CD4-positive, alpha-beta T cell treated with Interleukin-17A for 1 hour (primary cell): ENCODE measurements at regions not wholly inside any gene's neighbourhood (a gene's known extent, or its start where the extent isn't known, plus 50 kb on each side); places are given as distances from the start of the nearest gene placed in this dataset.
"Not testable (repeated sequence)": the region's sequence is repeated elsewhere in the genome, so short reads cannot be mapped to it uniquely, and the experiment has no call there.

Experiments used
- DNase-seq: peaks from one replicate; pipeline ENCODE4 v3.0.0-alpha.2; 2020

DNA sequence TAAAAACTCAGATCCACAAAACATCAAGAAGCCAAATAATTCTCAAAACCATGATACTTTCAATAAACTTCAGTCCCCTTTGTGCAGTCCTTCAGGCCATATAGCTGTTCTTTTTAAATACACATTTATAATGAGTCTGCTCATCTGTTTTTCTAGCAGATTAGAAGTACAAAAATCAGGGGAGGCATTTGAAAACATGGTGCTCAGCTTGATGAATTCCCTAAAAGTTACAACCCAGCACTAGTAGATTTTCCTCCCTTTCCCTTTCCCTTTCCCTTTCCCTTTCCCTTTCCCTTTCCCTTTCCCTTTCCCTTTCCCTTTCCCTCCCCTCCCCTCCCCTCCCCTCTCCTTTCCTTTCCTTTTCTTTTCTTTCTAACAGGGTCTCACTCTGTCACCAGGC is 884.6 kb upstream of the AMELY start:
- no peak for DNase-seq

GRCh38 chrY:7794441-7794840 is 882.9 kb upstream of the AMELY start:
- DNase-seq = no peak

- DNase-seq = no peak
Measured at GRCh38 chrY:7793989-7794388, 882.4 kb upstream of the AMELY start.

- DNase-seq = no peak
Measured at GRCh38 chrY:7792431-7792830, 880.9 kb upstream of the AMELY start.

DNA sequence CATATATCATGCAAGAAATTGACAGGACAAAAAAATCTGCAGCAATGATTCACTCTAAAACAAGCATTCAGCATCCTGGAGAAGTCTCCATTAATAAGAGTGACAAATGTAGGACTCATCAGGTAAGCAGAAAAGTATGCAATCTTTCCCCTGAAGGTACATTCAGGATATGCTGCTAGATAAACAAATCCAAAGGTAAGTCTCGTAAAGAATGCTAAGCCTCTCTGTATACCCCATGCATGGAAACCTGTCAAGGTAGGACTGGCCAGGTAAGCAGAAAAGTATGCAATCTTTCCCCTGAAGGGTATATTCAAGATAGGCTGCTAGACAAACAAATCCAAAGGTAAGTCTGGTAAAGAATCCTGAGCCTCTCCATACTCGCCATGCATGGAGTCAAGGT is 869.9 kb upstream of the AMELY start:
- DNase-seq = no peak

- DNase-seq = not testable (repeated sequence)
Measured at GRCh38 chrY:7775436-7775835, 863.9 kb upstream of the AMELY start.

DNA sequence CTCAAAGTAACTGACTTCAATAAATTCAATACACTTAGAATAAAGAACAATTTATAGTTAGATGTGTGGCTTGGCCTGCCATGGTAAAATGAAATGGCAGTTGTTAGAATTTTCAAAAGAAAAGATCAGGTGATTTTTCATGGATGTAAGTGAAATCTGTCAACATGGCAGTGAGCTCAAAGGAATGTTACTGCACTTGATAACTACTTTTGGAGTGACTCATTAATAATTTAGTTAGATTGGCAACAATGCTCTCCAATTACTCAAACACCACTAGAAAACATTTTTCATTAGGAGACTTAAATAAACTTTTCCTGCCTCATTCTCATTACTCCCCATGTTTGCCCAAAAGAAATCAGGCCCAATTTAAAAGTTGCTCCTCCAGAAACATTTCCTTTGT is 860.2 kb upstream of the AMELY start:
- no peak for DNase-seq

DNA sequence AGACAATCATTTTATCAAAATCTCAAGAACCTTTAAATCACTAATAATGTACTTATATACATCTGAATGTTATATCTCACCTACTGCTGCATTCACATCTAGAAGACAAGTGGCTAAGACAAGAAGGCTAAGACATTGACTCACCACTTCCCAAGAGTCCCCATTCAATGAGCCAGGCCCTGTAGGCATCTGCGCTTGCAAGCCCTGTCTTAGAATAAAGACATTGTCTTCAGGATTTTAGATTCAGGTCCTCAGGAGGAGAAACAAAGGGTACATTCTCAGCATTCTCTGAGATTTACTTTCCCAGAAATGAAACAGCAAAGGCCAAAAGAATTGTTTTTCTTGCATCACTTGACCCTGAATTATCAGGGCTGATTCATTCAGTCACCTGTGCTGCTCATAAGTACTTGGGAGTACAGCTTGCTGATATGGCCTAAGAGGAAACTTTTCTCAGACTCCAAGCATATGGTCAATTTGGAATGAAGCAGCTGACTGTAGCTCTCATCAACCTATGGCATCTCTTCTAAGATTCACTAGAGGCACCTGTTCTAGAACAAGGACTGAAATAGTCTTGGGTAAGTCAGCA is 858.3 kb upstream of the AMELY start:
- DNase-seq = no peak

GRCh38 chrY:7768901-7769300 is 857.3 kb upstream of the AMELY start:
- DNase-seq = no peak

DNA sequence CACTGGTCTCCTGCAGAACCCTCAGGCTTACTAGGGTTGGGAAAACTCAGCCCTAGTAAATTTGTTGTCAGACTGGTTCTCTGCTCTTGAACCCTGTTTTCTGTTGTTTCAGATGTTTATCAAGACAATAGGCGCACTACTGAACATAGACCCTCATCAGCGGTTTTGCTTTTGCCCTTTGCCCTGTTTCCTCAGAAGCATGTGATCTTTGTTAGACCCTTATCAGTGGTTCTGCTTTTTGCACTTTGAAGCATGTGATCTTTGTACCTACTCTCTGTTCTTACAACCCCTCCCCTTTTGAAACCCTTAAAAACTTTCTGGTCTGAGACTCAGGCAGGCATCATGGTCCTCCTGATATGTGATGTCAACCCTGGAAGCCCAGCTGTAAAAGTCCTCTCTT is 842.2 kb upstream of the AMELY start:
- DNase-seq = no peak

GRCh38 chrY:7746781-7747180 is 835.2 kb upstream of the AMELY start:
- DNase-seq = no peak

DNA sequence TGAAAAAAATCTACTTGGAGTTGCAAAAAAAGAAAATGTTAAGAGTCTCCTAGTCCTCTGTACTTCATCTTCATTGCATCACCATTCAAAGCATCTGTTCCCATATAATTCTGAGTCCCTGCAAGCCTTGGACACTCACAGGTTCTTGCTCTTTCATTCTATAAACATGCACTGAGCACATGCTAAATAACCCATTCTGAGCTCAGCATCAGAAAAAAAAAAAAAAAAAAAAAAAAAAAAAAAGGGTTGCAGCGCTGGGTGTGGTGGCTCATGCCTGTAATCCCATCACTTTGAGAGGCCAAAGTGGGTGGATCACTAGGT is 834.0 kb upstream of the AMELY start:
- DNase-seq = no peak

GRCh38 chrY:7744691-7745580 is 833.4 kb upstream of the AMELY start:
- no peak for DNase-seq

DNA sequence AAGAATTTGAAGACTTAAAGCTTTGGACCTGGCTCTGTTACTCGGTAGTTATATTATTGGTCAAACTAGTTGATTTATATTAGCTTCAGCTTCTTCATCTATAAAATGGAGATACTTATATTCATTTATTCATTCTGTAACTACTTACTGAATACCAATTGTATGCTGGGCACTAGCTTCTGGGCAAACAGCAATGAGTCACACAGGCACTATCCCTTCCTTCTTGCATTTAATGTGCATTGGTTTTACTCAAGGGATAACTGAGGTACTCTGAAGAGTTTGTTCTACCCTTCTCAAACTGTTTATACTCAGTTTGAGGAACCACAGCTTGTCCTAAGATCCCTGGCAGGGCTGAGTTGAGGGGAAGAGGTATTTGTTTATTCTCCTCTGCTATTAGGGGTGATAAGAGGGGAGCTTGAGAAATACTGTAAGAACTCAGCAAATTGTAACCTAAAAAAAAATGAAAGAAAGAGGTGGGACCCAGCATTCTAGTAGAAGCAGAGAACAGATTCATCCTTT is 825.4 kb upstream of the AMELY start:
- DNase-seq = no peak

GRCh38 chrY:7731651-7732050 is 820.1 kb upstream of the AMELY start:
- no peak for DNase-seq

DNA sequence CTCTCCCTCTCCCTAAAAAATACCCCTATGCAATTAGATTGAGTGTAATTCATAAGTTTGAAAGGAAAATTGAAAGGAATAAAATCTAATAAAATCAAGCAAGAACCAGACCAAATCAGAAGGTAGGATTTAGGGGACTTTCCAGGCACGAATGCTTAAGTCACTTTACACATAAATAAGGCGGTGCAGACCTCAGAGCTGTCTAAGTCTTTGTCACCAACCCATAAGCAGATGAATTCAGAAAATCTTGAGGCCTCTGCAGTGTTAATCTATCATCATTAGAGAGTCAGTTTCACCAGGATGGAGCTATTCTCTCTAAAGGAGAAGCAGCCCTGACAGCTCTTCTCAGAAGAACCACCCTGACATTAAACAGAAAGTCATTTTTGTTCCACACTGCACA is 819.1 kb upstream of the AMELY start:
- DNase-seq = no peak

GRCh38 chrY:7730071-7730470 is 818.5 kb upstream of the AMELY start:
- DNase-seq = no peak

DNA sequence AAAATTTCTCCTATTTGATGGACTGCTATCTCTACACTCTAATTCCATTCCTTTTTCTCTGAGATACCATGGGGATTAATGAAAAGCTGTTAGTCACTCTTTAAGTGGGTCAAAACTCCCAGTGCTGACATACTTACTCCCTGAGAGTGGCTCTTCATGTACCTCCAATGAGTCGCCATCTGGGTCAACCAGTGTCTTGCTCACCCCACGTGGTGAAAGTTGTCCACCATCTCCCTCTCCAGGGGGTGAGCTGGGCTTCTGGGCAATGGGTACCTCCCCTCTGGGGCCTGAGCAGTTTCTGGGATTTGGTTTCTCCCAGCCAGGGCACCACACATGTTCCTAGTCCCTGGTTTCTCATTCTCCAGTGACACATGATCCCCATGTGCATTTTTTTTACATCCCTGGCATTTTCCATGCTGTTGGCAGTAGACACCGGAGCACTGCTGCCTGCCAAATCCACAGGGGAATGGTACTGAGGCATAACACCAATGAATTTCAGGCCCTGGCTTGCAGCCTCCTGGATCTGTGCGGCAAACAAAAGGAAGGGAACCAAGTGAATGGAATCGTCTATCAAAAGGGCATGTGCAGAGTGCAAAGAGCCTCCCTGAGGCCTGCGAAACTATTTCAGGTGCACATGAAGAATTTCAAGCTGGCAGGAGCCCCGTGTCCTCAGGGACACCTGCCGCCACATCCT is 817.9 kb upstream of the AMELY start:
- DNase-seq = no peak

GRCh38 chrY:7728935-7729317 is 817.4 kb upstream of the AMELY start:
- DNase-seq = no peak

- no peak for DNase-seq
Measured at GRCh38 chrY:7725791-7726460, 814.4 kb upstream of the AMELY start.

- peak; percentile 10 for DNase-seq
Measured at GRCh38 chrY:7723991-7724632, 812.6 kb upstream of the AMELY start.

DNA sequence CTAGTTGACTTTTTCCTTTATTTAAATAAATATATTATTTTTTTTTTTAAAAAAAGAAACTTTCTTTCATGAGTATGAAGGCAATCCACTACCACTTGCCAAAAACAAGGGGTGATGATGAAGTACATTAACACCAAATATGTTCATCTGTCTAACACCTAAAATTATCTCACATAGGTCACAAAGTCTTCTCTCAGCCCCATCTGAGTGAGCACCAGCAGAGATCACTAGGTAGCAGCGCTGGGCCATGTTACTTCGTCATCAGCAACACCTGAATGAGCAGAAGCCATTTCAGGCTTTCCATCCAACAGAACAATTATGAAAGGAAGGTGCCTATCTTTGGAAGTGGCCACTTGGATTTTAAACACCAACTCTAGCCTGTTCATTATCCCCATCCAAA is 811.6 kb upstream of the AMELY start:
- DNase-seq = no peak

DNA sequence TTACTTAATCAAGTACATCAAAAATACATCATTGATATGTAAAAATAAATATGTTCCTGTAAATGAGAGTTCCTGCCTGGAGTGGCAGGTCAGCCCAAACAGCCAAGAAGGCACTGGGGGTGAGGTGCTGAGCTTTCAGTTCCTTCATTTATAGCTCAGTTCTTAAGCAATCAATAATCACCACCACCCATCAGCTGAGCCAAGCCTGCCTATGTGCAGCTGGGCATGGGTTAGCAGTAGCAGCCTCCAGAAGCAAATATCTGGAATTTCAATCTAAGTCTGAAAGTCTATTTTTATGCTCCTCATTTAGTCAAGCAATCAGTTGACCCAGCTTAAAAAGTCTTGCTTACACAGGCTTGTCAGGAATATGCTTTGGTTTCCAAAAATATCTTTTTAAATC is 811.0 kb upstream of the AMELY start:
- DNase-seq = no peak
